GM12878 (cell line): ENCODE measurements at regions not wholly inside any gene's neighbourhood (a gene's known extent, or its start where the extent isn't known, plus 50 kb on each side); places are given as distances from the start of the nearest gene placed in this dataset.

Experiments
- ATAC-seq: fragments of 200-7000 bp; cut with Tn5 transposase; 3 replicates; pipeline ENCODE4 v1.9.1; 2020; ENCODE audit warnings: mild to moderate bottlenecking, moderate library complexity
- BruUV-seq: library from RNA; stranded (reverse); fragments of 400-500 nt; replicated peaks from 2 replicates; lab custom pipeline; 2021; lab: Mats Ljungman, UMichigan
- CTCF ChIA-PET: fragments of 300-600 bp; sonication (Branson Sonifier 250); formaldehyde crosslinking; extraction: SDS; loops from one replicate; lab custom pipeline; 2021; ENCODE audit warnings: inconsistent platforms; lab: Yijun Ruan, JAX
- POLR2A ChIA-PET: fragments of 350-600 bp; formaldehyde crosslinking; extraction: SDS; loops from one replicate; lab custom pipeline; 2021; ENCODE audit warnings: inconsistent platforms; lab: Charles Lee
- RAD21 ChIA-PET: fragments of 300-600 bp; sonication (Branson Sonifier 250); formaldehyde crosslinking; loops from one replicate; lab custom pipeline; 2023; ENCODE audit warnings: antibody characterized with exemption; ENCODE audit not compliant: unreplicated experiment; lab: Charles Lee
- SMC1A ChIA-PET: fragments of 300-600 bp; sonication (Branson Sonifier 250); formaldehyde crosslinking; loops from one replicate; lab custom pipeline; 2023; ENCODE audit not compliant: unreplicated experiment, uncharacterized antibody; lab: Charles Lee
- DNase-seq: peaks from one replicate; pipeline ENCODE4 v3.0.0-alpha.2; 2011; ENCODE audit warnings: low read depth, low spot score
- FAIRE-seq: peaks from 3 replicates; lab custom pipeline; 2011; peaks lifted over from hg19 to GRCh38; lab: Jason Lieb, UNC
- H2AFZ ChIP-seq: 2 replicates; pipeline ENCODE4 v1.6.0; 2011; ENCODE audit warnings: low read depth, low read length, control low read depth; ENCODE audit not compliant: control insufficient read depth
- H3K27ac ChIP-seq: 2 replicates; pipeline ENCODE4 v1.5.1; 2011; ENCODE audit warnings: control low read depth; ENCODE audit not compliant: control insufficient read depth, insufficient read depth
- H3K27me3 ChIP-seq, 2 experiments: replicated peaks in 1 of 2; 2 replicates each; pipeline versions ENCODE4 v1.6.0 to v1.6.1; 2011; ENCODE audit warnings: low read length in 1 of 2; ENCODE audit not compliant: control insufficient read depth in 2 of 2, insufficient read depth in 2 of 2
- H3K36me3 ChIP-seq, 2 experiments: 2 replicates each; pipeline ENCODE4 v1.5.1; 2011; ENCODE audit warnings: low read length in 1 of 2; ENCODE audit not compliant: control insufficient read depth in 2 of 2, insufficient read depth in 2 of 2
- H3K4me1 ChIP-seq: 2 replicates; pipeline ENCODE4 v1.6.1; 2011; ENCODE audit warnings: mild to moderate bottlenecking, low read length, moderate library complexity, mixed read lengths; ENCODE audit not compliant: control insufficient read depth, insufficient read depth
- H3K4me2 ChIP-seq: 2 replicates; pipeline ENCODE4 v1.6.0; 2011; ENCODE audit warnings: control low read depth; ENCODE audit not compliant: control insufficient read depth, insufficient read depth
- H3K4me3 ChIP-seq: fragments of 200-600 bp; sonication (generic); 2 replicates; pipeline ENCODE4 v1.5.1; 2016
- H3K79me2 ChIP-seq: 2 replicates; pipeline ENCODE4 v1.6.0; 2011; ENCODE audit warnings: low read length; ENCODE audit not compliant: control insufficient read depth, insufficient read depth
- H3K9ac ChIP-seq: 2 replicates; pipeline ENCODE4 v1.8.0; 2011; ENCODE audit warnings: low read length, control low read depth, mixed read lengths; ENCODE audit not compliant: control insufficient read depth, insufficient read depth
- H3K9me3 ChIP-seq: replicated peaks from 3 replicates; pipeline ENCODE4 v1.5.1; 2011; ENCODE audit warnings: mild to moderate bottlenecking, low read length; ENCODE audit not compliant: control insufficient read depth, insufficient read depth
- H4K20me1 ChIP-seq: 2 replicates; pipeline ENCODE4 v1.6.0; 2011; ENCODE audit not compliant: control insufficient read depth, insufficient read depth
- BACH1 ChIP-seq: fragments of 450-650 bp; IDR thresholded peaks from 2 replicates; pipeline ENCODE4 v1.6.1; 2017; ENCODE audit warnings: mild to moderate bottlenecking, borderline replicate concordance
- BHLHE40 ChIP-seq, 2 experiments: fragments of 450-650 bp in 1 of 2; IDR thresholded peaks; 2 replicates each; pipeline ENCODE4 v1.6.1; 2011 to 2017; ENCODE audit warnings: low read depth in 2 of 2, borderline replicate concordance in 1 of 2, improper control_type of control experiment in 1 of 2, low read length in 1 of 2, mild to moderate bottlenecking in 1 of 2
- JUNB ChIP-seq: IDR thresholded peaks from 2 replicates; pipeline ENCODE4 v1.6.1; 2016; ENCODE audit warnings: antibody characterized with exemption, mild to moderate bottlenecking
- PAX5 ChIP-seq: IDR thresholded peaks from 2 replicates; pipeline ENCODE4 v1.6.1; 2011; ENCODE audit warnings: low read depth, low read length, borderline replicate concordance
- PAX8 ChIP-seq: fragments of 450-650 bp; IDR thresholded peaks from 2 replicates; pipeline ENCODE4 v1.6.1; 2017; ENCODE audit warnings: mild to moderate bottlenecking, moderate library complexity
- RAD21 ChIP-seq: IDR thresholded peaks from 2 replicates; pipeline ENCODE4 v1.6.1; 2011; ENCODE audit warnings: mild to moderate bottlenecking, low read depth, low read length, moderate library complexity; ENCODE audit not compliant: insufficient read depth
- RUNX3 ChIP-seq: IDR thresholded peaks from 2 replicates; pipeline ENCODE4 v1.6.1; 2012; ENCODE audit warnings: low read length, inconsistent platforms
- SREBF1 ChIP-seq: IDR thresholded peaks from 2 replicates; pipeline ENCODE4 v1.6.1; 2012; ENCODE audit warnings: mild to moderate bottlenecking, low read length
- SRF ChIP-seq, 2 experiments: IDR thresholded peaks; 2 replicates each; pipeline ENCODE4 v1.6.1; 2011; ENCODE audit warnings: low read depth in 2 of 2, low read length in 2 of 2, mild to moderate bottlenecking in 1 of 2, moderate library complexity in 1 of 2
- TARDBP ChIP-seq: IDR thresholded peaks from 2 replicates; pipeline ENCODE4 v1.6.1; 2016; ENCODE audit warnings: borderline replicate concordance
- TCF3 ChIP-seq: IDR thresholded peaks from 2 replicates; pipeline ENCODE4 v1.6.1; 2012; ENCODE audit warnings: low read depth, mild to moderate bottlenecking, low read length, borderline replicate concordance; ENCODE audit not compliant: insufficient read depth
- ZNF384 ChIP-seq: IDR thresholded peaks from 2 replicates; pipeline ENCODE4 v1.6.1; 2012; ENCODE audit warnings: low read depth, mild to moderate bottlenecking, low read length, improper control_type of control experiment, borderline replicate concordance
- WGBS: methylation state at CpG from one replicate; pipeline ENCODE4 v1.1.6; 2016; ENCODE audit warnings: low lambda C conversion rate; ENCODE audit not compliant: insufficient replicate concordance, insufficient coverage; ENCODE audit errors: missing lambda C conversion rate; 5-methylcytosine and 5-hydroxymethylcytosine counted together
- in situ Hi-C: fragments of 300-500 bp; cut with MboI; formaldehyde crosslinking; loops from 9 replicates; pipeline ENCODE4 v1.14.3; 2018; ENCODE audit warnings: mixed read lengths
- intact Hi-C: fragments of 100-400 bp; cut with micrococcal nuclease; formaldehyde crosslinking; loops from one replicate; pipeline ENCODE4 v1.14.2; 2022; ENCODE audit not compliant: unreplicated experiment
- TF ChIP-seq, protein P1 (sequence below): IDR thresholded peaks from 2 replicates; pipeline ENCODE4 v1.6.1; 2011; ENCODE audit warnings: borderline replicate concordance, low read depth, mild to moderate bottlenecking, moderate library complexity, mixed read lengths, low read length; ENCODE audit not compliant: insufficient read depth; ENCODE audit errors: extremely low read length

DNA sequence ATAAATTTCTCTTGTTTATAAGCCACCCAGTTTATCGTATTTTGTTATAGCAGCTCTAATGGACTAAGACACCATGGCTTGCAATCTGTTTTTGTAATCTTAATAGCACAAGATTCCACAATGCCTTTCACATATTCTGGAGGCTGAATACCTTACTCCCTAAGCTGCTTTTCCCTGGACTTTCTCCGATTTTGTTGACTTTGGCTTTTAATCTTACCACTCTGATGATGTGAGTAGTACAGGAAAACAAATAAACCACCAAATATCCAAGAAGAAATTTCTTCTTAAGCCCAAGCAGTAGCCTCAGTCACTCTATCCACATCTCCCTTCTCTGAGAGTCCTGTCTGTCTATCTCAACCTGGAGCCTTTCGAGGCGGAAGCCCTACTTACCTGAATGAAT is 838.6 kb downstream of the LTN1 start:
- no peak for ATAC-seq
- no peaks in the 10 kb centered on the region for H3K79me2 ChIP-seq
- no peaks in the 10 kb centered on the region for H3K36me3 ChIP-seq
- no peaks in the 10 kb centered on the region for H3K4me1 ChIP-seq
- H3K27ac ChIP-seq: no peak overlapping the region
- BruUV-seq: no TSS peak
- H2AFZ ChIP-seq: no peak overlapping the region
- no peak overlapping the region for H3K4me2 ChIP-seq
- no peak for FAIRE-seq
- H4K20me1 ChIP-seq: no peaks in the 10 kb centered on the region
- POLR2A ChIA-PET: interaction anchor here (0.6 kb wide), 1 partner anchor 39 kb away, joined by 6 read pairs; no protein-coding TSS in a partner anchor
- no peak for DNase-seq
- SMC1A ChIA-PET: no interaction called here
- H3K27me3 ChIP-seq: no peaks in the 10 kb centered on the region
- H3K9me3 ChIP-seq: no peaks in the 10 kb centered on the region; the same call in 2 of the 3 replicates
- H3K4me3 ChIP-seq: no peak overlapping the region
- WGBS: 0% methylated on average over 4 of the region's 4 CpGs
- H3K9ac ChIP-seq: no peak overlapping the region
- in situ Hi-C loops: no loop called here
- TF ChIP-seq TARDBP (no peak), JUNB (no peak), PAX5 (no peak), RAD21 (no peak), BHLHE40 (IDR thresholded peaks at IDR 0.05; ENCODE audit: borderline replicate concordance in 1 of 2, low read depth in 2 of 2, low read length in 1 of 2) (no peak), PAX8 (no peak), BACH1 (no peak), TCF3 (no peak), SRF (IDR thresholded peaks at IDR 0.05; ENCODE audit: low read depth in 2 of 2, low read length in 2 of 2) (no peak), SREBF1 (no peak), RUNX3 (no peak), ZNF384 (no peak)
- TF ChIP-seq, protein P1, sequence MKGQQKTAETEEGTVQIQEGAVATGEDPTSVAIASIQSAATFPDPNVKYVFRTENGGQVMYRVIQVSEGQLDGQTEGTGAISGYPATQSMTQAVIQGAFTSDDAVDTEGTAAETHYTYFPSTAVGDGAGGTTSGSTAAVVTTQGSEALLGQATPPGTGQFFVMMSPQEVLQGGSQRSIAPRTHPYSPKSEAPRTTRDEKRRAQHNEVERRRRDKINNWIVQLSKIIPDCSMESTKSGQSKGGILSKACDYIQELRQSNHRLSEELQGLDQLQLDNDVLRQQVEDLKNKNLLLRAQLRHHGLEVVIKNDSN: no peak
- TF ChIP-seq, all 136 proteins: peak for 0
- RAD21 ChIA-PET: no interaction called here
- CTCF ChIA-PET: no interaction called here
- intact Hi-C loops: no loop called here
